GM12878 (cell line): ENCODE measurements at regions not wholly inside any gene's neighbourhood (a gene's known extent, or its start where the extent isn't known, plus 50 kb on each side); places are given as distances from the start of the nearest gene placed in this dataset.
"Not testable (repeated sequence)": the region's sequence is repeated elsewhere in the genome, so short reads cannot be mapped to it uniquely, and the experiment has no call there.

ENCODE experiments used
- ATAC-seq: fragments of 200-7000 bp; cut with Tn5 transposase; 3 replicates; pipeline ENCODE4 v1.9.1; 2020; ENCODE audit warnings: mild to moderate bottlenecking, moderate library complexity
- BruUV-seq: library from RNA; stranded (reverse); fragments of 400-500 nt; replicated peaks from 2 replicates; lab custom pipeline; 2021; lab: Mats Ljungman, UMichigan
- CTCF ChIA-PET: fragments of 300-600 bp; sonication (Branson Sonifier 250); formaldehyde crosslinking; extraction: SDS; loops from one replicate; lab custom pipeline; 2021; ENCODE audit warnings: inconsistent platforms; lab: Yijun Ruan, JAX
- POLR2A ChIA-PET: fragments of 350-600 bp; formaldehyde crosslinking; extraction: SDS; loops from one replicate; lab custom pipeline; 2021; ENCODE audit warnings: inconsistent platforms; lab: Charles Lee
- RAD21 ChIA-PET: fragments of 300-600 bp; sonication (Branson Sonifier 250); formaldehyde crosslinking; loops from one replicate; lab custom pipeline; 2023; ENCODE audit warnings: antibody characterized with exemption; ENCODE audit not compliant: unreplicated experiment; lab: Charles Lee
- SMC1A ChIA-PET: fragments of 300-600 bp; sonication (Branson Sonifier 250); formaldehyde crosslinking; loops from one replicate; lab custom pipeline; 2023; ENCODE audit not compliant: unreplicated experiment, uncharacterized antibody; lab: Charles Lee
- DNase-seq: peaks from one replicate; pipeline ENCODE4 v3.0.0-alpha.2; 2011; ENCODE audit warnings: low read depth, low spot score
- FAIRE-seq: peaks from 3 replicates; lab custom pipeline; 2011; peaks lifted over from hg19 to GRCh38; lab: Jason Lieb, UNC
- H2AFZ ChIP-seq: 2 replicates; pipeline ENCODE4 v1.6.0; 2011; ENCODE audit warnings: low read depth, low read length, control low read depth; ENCODE audit not compliant: control insufficient read depth
- H3K27ac ChIP-seq: 2 replicates; pipeline ENCODE4 v1.5.1; 2011; ENCODE audit warnings: control low read depth; ENCODE audit not compliant: control insufficient read depth, insufficient read depth
- H3K27me3 ChIP-seq, 2 experiments: replicated peaks in 1 of 2; 2 replicates each; pipeline versions ENCODE4 v1.6.0 to v1.6.1; 2011; ENCODE audit warnings: low read length in 1 of 2; ENCODE audit not compliant: control insufficient read depth in 2 of 2, insufficient read depth in 2 of 2
- H3K36me3 ChIP-seq, 2 experiments: 2 replicates each; pipeline ENCODE4 v1.5.1; 2011; ENCODE audit warnings: low read length in 1 of 2; ENCODE audit not compliant: control insufficient read depth in 2 of 2, insufficient read depth in 2 of 2
- H3K4me1 ChIP-seq: 2 replicates; pipeline ENCODE4 v1.6.1; 2011; ENCODE audit warnings: mild to moderate bottlenecking, low read length, moderate library complexity, mixed read lengths; ENCODE audit not compliant: control insufficient read depth, insufficient read depth
- H3K4me2 ChIP-seq: 2 replicates; pipeline ENCODE4 v1.6.0; 2011; ENCODE audit warnings: control low read depth; ENCODE audit not compliant: control insufficient read depth, insufficient read depth
- H3K4me3 ChIP-seq: fragments of 200-600 bp; sonication (generic); 2 replicates; pipeline ENCODE4 v1.5.1; 2016
- H3K79me2 ChIP-seq: 2 replicates; pipeline ENCODE4 v1.6.0; 2011; ENCODE audit warnings: low read length; ENCODE audit not compliant: control insufficient read depth, insufficient read depth
- H3K9ac ChIP-seq: 2 replicates; pipeline ENCODE4 v1.8.0; 2011; ENCODE audit warnings: low read length, control low read depth, mixed read lengths; ENCODE audit not compliant: control insufficient read depth, insufficient read depth
- H3K9me3 ChIP-seq: replicated peaks from 3 replicates; pipeline ENCODE4 v1.5.1; 2011; ENCODE audit warnings: mild to moderate bottlenecking, low read length; ENCODE audit not compliant: control insufficient read depth, insufficient read depth
- H4K20me1 ChIP-seq: 2 replicates; pipeline ENCODE4 v1.6.0; 2011; ENCODE audit not compliant: control insufficient read depth, insufficient read depth
- BCL11A ChIP-seq: IDR thresholded peaks from 2 replicates; pipeline ENCODE4 v1.6.1; 2011; ENCODE audit warnings: low read depth, low read length
- ESRRA ChIP-seq: IDR thresholded peaks from 2 replicates; pipeline ENCODE4 v1.6.1; 2012; ENCODE audit warnings: mild to moderate bottlenecking, low read length, improper control_type of control experiment
- HCFC1 ChIP-seq: fragments of 150-350 bp; IDR thresholded peaks from 2 replicates; pipeline ENCODE4 v1.6.1; 2014; ENCODE audit warnings: low read length
- KDM1A ChIP-seq: fragments of 200-600 bp; sonication (generic); IDR thresholded peaks from 2 replicates; pipeline ENCODE4 v1.6.1; 2016; ENCODE audit warnings: borderline replicate concordance
- PAX5 ChIP-seq: IDR thresholded peaks from 2 replicates; pipeline ENCODE4 v1.6.1; 2011; ENCODE audit warnings: low read depth, low read length, borderline replicate concordance
- RAD51 ChIP-seq: fragments of 450-650 bp; IDR thresholded peaks from 2 replicates; pipeline ENCODE4 v1.6.1; 2016; ENCODE audit warnings: moderate library complexity, mild to moderate bottlenecking, inconsistent platforms
- RELA ChIP-seq: fragments of 450-650 bp; IDR thresholded peaks from 2 replicates; pipeline ENCODE4 v1.8.0; 2014; ENCODE audit warnings: borderline replicate concordance; ENCODE audit not compliant: partially characterized antibody
- WGBS: methylation state at CpG from one replicate; pipeline ENCODE4 v1.1.6; 2016; ENCODE audit warnings: low lambda C conversion rate; ENCODE audit not compliant: insufficient replicate concordance, insufficient coverage; ENCODE audit errors: missing lambda C conversion rate; 5-methylcytosine and 5-hydroxymethylcytosine counted together
- in situ Hi-C: fragments of 300-500 bp; cut with MboI; formaldehyde crosslinking; loops from 9 replicates; pipeline ENCODE4 v1.14.3; 2018; ENCODE audit warnings: mixed read lengths
- intact Hi-C: fragments of 100-400 bp; cut with micrococcal nuclease; formaldehyde crosslinking; loops from one replicate; pipeline ENCODE4 v1.14.2; 2022; ENCODE audit not compliant: unreplicated experiment
- TF ChIP-seq, protein P1 (sequence below): fragments of 450-650 bp; IDR thresholded peaks from 2 replicates; pipeline ENCODE4 v1.6.1; 2017; ENCODE audit warnings: mild to moderate bottlenecking

GRCh38 chr12:33205981-33206380 lies 233.6 kb downstream of the SYT10 start:
- whole genome bisulfite sequencing: 35% methylated on average over 2 of the region's 2 CpGs
- in situ Hi-C loops: no loop called here
- intact Hi-C loops: no loop called here
- Histone ChIP-seq H3K79me2 (no peaks in the 10 kb centered on the region), H3K4me3 (no peak overlapping the region), H3K9ac (no peak overlapping the region), H3K36me3 (no peaks in the 10 kb centered on the region), H3K27ac (no peak overlapping the region), H4K20me1 (no peaks in the 10 kb centered on the region), H2AFZ (no peak overlapping the region), H3K4me1 (no peaks in the 10 kb centered on the region)
- ATAC-seq: no peak
- RAD21 ChIA-PET: no interaction called here
- no TSS peak for BruUV-seq
- POLR2A ChIA-PET: no interaction called here
- no peak for DNase-seq
- SMC1A ChIA-PET: no interaction called here
- TF ChIP-seq PAX5 (no peak), BCL11A (no peak), HCFC1 (no peak), ESRRA (no peak), RELA (no peak), KDM1A (no peak), RAD51 (no peak)
- TF ChIP-seq, protein P1, sequence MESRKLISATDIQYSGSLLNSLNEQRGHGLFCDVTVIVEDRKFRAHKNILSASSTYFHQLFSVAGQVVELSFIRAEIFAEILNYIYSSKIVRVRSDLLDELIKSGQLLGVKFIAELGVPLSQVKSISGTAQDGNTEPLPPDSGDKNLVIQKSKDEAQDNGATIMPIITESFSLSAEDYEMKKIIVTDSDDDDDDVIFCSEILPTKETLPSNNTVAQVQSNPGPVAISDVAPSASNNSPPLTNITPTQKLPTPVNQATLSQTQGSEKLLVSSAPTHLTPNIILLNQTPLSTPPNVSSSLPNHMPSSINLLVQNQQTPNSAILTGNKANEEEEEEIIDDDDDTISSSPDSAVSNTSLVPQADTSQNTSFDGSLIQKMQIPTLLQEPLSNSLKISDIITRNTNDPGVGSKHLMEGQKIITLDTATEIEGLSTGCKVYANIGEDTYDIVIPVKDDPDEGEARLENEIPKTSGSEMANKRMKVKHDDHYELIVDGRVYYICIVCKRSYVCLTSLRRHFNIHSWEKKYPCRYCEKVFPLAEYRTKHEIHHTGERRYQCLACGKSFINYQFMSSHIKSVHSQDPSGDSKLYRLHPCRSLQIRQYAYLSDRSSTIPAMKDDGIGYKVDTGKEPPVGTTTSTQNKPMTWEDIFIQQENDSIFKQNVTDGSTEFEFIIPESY: no peak
- TF ChIP-seq, all 136 proteins: peak for 0
- no peak for FAIRE-seq
- H3K27me3 ChIP-seq: no peaks in the 10 kb centered on the region
- no peaks in the 10 kb centered on the region for H3K9me3 ChIP-seq
- H3K4me2 ChIP-seq: no peak overlapping the region
- CTCF ChIA-PET: no interaction called here

DNA sequence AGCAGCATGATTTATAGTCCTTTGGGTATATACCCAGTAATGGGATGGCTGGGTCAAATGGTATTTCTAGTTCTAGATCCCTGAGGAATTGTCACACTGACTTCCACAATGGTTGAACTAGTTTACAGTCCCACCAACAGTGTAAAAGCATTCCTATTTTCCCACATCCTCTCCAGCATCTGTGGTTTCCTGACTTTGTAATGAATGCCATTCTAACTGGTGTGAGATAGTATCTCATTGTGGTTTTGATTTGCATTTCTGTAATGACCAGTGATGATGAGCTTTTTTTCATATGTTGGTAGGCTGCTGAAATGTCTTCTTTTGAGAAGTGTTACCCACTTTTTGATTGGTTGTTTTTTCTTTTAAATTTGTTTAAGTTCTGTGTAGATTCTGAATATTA lies 245.2 kb downstream of the SYT10 start:
- H3K79me2 ChIP-seq, H3K27me3 ChIP-seq, H3K9ac ChIP-seq, CTCF ChIA-PET, BruUV-seq, H3K36me3 ChIP-seq, H3K4me3 ChIP-seq, POLR2A ChIA-PET, ATAC-seq, H3K4me2 ChIP-seq, H2AFZ ChIP-seq, H3K4me1 ChIP-seq, FAIRE-seq, H3K9me3 ChIP-seq, DNase-seq, H3K27ac ChIP-seq, intact Hi-C loops, RAD21 ChIA-PET, H4K20me1 ChIP-seq, SMC1A ChIA-PET, in situ Hi-C loops: not testable (repeated sequence)
